ENCODE measurements at regions not wholly inside any gene's neighbourhood (a gene's known extent, or its start where the extent isn't known, plus 50 kb on each side); places are given as distances from the start of the nearest gene placed in this dataset.

DNA sequence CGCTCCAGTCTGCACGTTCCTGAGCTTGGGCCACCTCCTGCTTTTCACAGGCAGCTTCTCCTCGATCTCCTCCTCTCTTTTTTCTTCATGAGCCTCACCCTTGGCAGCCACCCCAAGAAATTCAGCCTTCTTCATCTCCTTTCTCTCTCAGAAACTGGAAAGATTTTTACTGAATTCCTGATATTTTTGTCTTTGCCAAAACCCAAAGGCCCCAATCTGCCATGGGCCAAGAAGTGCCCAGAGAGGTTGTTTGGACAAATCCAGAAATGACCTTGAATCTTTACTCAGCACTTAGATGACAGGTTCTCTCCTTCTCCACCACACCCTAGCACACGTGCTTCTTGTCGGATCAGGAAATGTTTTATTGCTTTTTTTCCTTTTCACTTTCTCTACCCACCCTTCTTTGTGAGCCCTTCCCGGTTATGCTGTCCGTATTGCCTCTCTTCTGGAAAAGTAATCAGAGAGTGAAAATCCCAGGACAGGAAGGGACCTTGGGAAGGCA is 134.5 kb upstream of the TNP1 start:
- H3K4me1 Mint-ChIP-seq: no peaks in the 10 kb centered on the region
- no peak for ATAC-seq (ENCODE audit: low read depth)
- H3K4me3 Mint-ChIP-seq: no peak overlapping the region
- intact Hi-C loops (cut with micrococcal nuclease): no loop called here
- H3K36me3 Mint-ChIP-seq (ENCODE audit: low read depth): no peaks in the 10 kb centered on the region
- ChIA-PET CTCF (no interaction called here), POLR2A (no interaction called here)
- no peak overlapping the region for H3K27ac Mint-ChIP-seq
- H3K27me3 Mint-ChIP-seq: peaks cover 8% of the 10 kb centered on the region
- no peaks in the 10 kb centered on the region for H3K9me3 Mint-ChIP-seq
- no peak for DNase-seq
- TF ChIP-seq, protein P1, sequence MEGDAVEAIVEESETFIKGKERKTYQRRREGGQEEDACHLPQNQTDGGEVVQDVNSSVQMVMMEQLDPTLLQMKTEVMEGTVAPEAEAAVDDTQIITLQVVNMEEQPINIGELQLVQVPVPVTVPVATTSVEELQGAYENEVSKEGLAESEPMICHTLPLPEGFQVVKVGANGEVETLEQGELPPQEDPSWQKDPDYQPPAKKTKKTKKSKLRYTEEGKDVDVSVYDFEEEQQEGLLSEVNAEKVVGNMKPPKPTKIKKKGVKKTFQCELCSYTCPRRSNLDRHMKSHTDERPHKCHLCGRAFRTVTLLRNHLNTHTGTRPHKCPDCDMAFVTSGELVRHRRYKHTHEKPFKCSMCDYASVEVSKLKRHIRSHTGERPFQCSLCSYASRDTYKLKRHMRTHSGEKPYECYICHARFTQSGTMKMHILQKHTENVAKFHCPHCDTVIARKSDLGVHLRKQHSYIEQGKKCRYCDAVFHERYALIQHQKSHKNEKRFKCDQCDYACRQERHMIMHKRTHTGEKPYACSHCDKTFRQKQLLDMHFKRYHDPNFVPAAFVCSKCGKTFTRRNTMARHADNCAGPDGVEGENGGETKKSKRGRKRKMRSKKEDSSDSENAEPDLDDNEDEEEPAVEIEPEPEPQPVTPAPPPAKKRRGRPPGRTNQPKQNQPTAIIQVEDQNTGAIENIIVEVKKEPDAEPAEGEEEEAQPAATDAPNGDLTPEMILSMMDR (IDR thresholded peaks at IDR 0.05): no peak

DNA sequence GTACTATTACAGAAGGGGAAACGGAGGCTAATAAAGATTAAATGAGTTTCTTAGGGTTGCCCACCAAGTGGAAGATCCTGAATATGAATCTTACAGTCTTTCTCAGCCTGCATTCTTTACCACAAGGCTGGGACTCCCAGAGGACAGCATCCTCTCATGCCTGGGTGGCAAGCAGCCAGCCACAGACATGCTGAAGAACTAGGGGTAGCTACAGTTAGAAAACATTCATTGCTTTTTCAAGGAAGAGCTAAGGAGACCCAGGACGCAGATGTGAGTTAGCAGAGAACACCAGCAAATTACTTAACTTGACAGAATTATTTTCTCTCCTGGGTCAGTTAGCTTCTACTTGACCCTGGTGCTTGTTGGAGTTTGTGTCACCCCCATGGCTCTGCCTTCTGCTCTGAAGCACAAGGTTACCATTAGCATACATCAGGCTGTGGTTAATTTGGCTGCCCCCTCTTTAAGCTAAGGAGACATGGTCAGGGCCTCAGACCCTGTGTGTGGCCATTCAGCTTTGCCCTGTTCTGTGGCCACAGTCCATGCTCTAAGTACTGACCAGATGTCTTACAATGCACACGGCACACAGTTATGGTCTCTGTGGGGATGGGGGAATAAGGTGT is 132.3 kb upstream of the TNP1 start:
- no peaks in the 10 kb centered on the region for H3K36me3 Mint-ChIP-seq (ENCODE audit: low read depth)
- ATAC-seq (ENCODE audit: low read depth) (no peak), DNase-seq (no peak)
- no peaks in the 10 kb centered on the region for H3K4me1 Mint-ChIP-seq
- H3K27ac Mint-ChIP-seq: no peak overlapping the region
- H3K9me3 Mint-ChIP-seq: no peaks in the 10 kb centered on the region
- CTCF ChIA-PET: no interaction called here
- TF ChIP-seq, protein P1 (IDR thresholded peaks at IDR 0.05): no peak
- H3K27me3 Mint-ChIP-seq: peaks cover 8% of the 10 kb centered on the region
- H3K4me3 Mint-ChIP-seq: no peak overlapping the region
- POLR2A ChIA-PET: no interaction called here
- intact Hi-C loops (cut with micrococcal nuclease): no loop called here

DNA sequence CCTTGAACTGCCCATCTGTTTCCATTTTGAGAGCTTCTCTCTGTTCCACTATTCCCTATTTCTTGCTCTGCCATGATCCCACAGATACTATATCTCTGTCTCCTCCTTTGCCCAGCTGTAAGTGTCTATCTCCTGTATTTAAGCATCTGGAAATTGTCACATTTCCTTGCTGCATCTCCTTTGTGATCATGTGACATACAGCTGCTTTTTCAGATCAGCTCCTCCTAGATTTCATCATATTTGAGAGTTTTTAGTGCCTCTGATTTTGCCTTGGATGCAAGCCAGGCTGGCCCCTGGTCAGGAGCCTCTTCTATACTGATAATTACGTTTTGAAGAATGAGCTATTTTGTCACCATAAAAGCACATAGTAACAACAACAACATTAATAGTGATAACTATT is 131.7 kb upstream of the TNP1 start:
- H3K4me3 Mint-ChIP-seq: no peak overlapping the region
- H3K36me3 Mint-ChIP-seq (ENCODE audit: low read depth): no peaks in the 10 kb centered on the region
- no peaks in the 10 kb centered on the region for H3K4me1 Mint-ChIP-seq
- ChIA-PET POLR2A (no interaction called here), CTCF (no interaction called here)
- H3K27me3 Mint-ChIP-seq: peaks cover 6% of the 10 kb centered on the region
- intact Hi-C loops (cut with micrococcal nuclease): no loop called here
- TF ChIP-seq, protein P1 (IDR thresholded peaks at IDR 0.05): no peak
- no peak for DNase-seq
- H3K27ac Mint-ChIP-seq: no peak overlapping the region
- ATAC-seq (ENCODE audit: low read depth): no peak
- no peaks in the 10 kb centered on the region for H3K9me3 Mint-ChIP-seq

DNA sequence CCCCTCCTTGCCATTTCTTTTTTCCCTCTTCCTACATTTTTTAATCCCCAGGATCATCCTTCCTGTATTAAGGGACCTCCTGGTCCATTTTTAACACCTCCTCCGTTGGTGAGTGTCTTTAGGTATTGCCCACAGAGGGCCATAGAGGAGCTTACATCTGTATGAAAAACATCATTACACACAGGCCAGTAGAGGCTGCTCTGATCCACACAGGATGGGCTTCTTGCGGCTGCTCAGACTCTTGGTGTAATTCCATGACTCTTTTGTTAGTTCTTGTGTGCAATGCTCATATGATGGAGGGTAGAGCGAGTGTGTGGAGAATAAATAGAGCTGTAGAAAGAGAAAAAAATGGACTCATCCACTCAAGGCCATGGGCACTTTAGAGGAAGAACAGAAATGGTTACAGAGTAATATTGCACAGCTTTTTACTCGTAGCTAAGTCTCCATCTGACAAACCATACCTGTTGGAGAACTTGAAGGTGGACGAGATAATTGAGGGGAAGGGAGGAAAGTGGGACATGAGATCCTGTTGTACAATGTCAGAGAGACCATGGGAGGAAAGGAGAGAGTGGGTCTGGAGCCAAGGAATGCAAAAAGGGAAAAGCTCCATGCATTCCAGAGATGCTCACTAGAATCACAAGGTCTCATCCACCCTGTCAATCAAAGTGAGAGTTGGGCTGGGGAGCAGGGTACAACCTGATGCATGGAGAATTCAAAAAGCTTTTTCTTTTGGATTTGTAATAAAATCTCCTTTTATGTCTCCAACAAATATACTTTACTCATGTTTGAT is 129.7 kb upstream of the TNP1 start:
- Mint-ChIP-seq H3K4me1 (no peaks in the 10 kb centered on the region), H3K27me3 (peaks cover 4% of the 10 kb centered on the region), H3K27ac (no peak overlapping the region), H3K36me3 (ENCODE audit: low read depth) (no peaks in the 10 kb centered on the region), H3K4me3 (no peak overlapping the region), H3K9me3 (no peaks in the 10 kb centered on the region)
- TF ChIP-seq, protein P1 (IDR thresholded peaks at IDR 0.05): no peak
- ATAC-seq (ENCODE audit: low read depth) (no peak), DNase-seq (no peak)
- intact Hi-C loops (cut with micrococcal nuclease): no loop called here
- CTCF ChIA-PET: no interaction called here
- POLR2A ChIA-PET: no interaction called here

DNA sequence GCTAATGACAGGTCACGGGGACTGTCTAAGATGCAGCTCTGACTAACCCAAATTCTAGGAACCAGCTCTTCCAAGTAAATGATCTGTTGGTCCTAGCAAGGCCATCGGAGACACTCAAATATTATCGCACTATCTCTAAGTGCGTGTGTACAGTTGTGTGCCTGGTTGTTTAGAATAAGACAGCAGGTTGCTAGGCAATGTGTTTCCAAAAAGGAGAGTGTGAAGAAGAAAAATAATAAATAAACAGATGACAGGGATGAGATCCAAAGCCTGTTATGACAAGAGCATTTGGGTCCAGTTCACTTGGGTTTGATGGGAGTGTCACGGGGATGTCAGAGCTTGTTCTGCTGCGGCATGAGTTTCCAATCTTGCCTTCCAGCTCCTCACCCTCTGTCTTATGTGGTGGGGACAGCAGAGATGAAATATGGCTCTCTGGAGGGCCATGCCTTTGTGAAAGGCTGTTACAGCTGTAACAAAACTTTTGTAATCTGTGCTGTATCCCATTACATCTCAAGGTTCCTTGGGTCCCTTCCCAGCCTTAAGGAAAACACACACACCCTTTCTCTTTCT is 127.5 kb upstream of the TNP1 start:
- Mint-ChIP-seq H3K4me1 (no peaks in the 10 kb centered on the region), H3K27me3 (peaks cover 5% of the 10 kb centered on the region), H3K9me3 (no peaks in the 10 kb centered on the region), H3K4me3 (no peak overlapping the region), H3K27ac (no peak overlapping the region), H3K36me3 (ENCODE audit: low read depth) (no peaks in the 10 kb centered on the region)
- POLR2A ChIA-PET: no interaction called here
- CTCF ChIA-PET: no interaction called here
- DNase-seq: no peak
- TF ChIP-seq, protein P1 (IDR thresholded peaks at IDR 0.05): no peak
- ATAC-seq (ENCODE audit: low read depth): no peak
- intact Hi-C loops (cut with micrococcal nuclease): no loop called here

All from activated B cell treated with CpG ODN at 0.5 μM for 24 hours (primary cell).